ENCODE measurements at regions not wholly inside any gene's neighbourhood (a gene's known extent, or its start where the extent isn't known, plus 50 kb on each side); places are given as distances from the start of the nearest gene placed in this dataset.

DNA sequence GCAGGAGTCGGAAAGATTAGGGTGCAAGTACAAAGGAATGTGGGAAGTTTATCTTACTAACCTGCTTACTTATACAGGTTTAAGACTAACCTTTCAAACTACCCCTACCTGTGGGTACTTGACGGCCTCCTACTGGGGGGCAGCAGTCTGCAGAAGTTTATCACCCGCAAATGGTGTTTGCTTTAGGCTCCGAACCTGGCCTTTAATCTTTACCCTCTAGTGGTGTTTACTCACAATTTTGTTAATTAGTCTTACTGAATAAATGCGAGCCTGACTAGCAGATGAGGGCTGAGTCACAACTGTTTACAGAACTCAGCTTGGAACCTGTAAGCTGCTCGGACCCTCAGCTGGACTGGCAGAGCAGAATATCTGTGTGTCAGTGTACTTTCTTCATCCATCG lies 204.2 kb upstream of the GPRIN3 start:
- intact Hi-C loops (cut with micrococcal nuclease; ENCODE audit: unreplicated experiment) = no loop called here
- no TSS peak for BruUV-seq (replicated peaks)
- Mint-ChIP-seq H3K9me3 (ENCODE audit: unreplicated experiment) (peaks cover 9% of the 10 kb centered on the region), H3K4me1 (ENCODE audit: low read depth, unreplicated experiment) (no peaks in the 10 kb centered on the region), H3K27me3 (ENCODE audit: insufficient read depth, unreplicated experiment) (peaks cover 5% of the 10 kb centered on the region), H3K4me3 (ENCODE audit: unreplicated experiment) (no peak overlapping the region), H3K27ac (ENCODE audit: unreplicated experiment) (no peak overlapping the region), H3K36me3 (ENCODE audit: insufficient read depth, unreplicated experiment) (no peaks in the 10 kb centered on the region)
- CTCF ChIA-PET = no interaction called here
- Histone ChIP-seq H3K27me3 (replicated peaks; ENCODE audit: control insufficient read depth, insufficient read depth, low read length) (no peaks in the 10 kb centered on the region), H3K36me3 (ENCODE audit: control insufficient read depth, insufficient read depth, low read length) (no peaks in the 10 kb centered on the region), H3K4me1 (peaks cover 4% of the 10 kb centered on the region; the same call in 1 of the 2 replicates), H3K4me3 (ENCODE audit: low read depth, low read length) (no peak overlapping the region), H3K9me3 (no peaks in the 10 kb centered on the region)
- no peak for TF ChIP-seq CTCF (IDR thresholded peaks at IDR 0.05; ENCODE audit: insufficient read depth in 1 of 2, low read depth in 1 of 2, low read length in 1 of 2, severe bottlenecking in 1 of 2, unreplicated experiment in 1 of 2)
- no peak for DNase-seq
- POLR2A ChIA-PET = no interaction called here

GRCh38 chr4:89509708-89510281 lies 202.2 kb upstream of the GPRIN3 start:
- Mint-ChIP-seq H3K27me3 (ENCODE audit: insufficient read depth, unreplicated experiment) (peaks cover 4% of the 10 kb centered on the region), H3K4me1 (ENCODE audit: low read depth, unreplicated experiment) (no peaks in the 10 kb centered on the region), H3K27ac (ENCODE audit: unreplicated experiment) (no peak overlapping the region), H3K4me3 (ENCODE audit: unreplicated experiment) (no peak overlapping the region), H3K36me3 (ENCODE audit: insufficient read depth, unreplicated experiment) (no peaks in the 10 kb centered on the region), H3K9me3 (ENCODE audit: unreplicated experiment) (peaks cover 9% of the 10 kb centered on the region)
- no peak overlapping the region for H3K4me3 ChIP-seq (ENCODE audit: low read depth, low read length)
- no peaks in the 10 kb centered on the region for H3K36me3 ChIP-seq (ENCODE audit: control insufficient read depth, insufficient read depth, low read length)
- intact Hi-C loops (cut with micrococcal nuclease; ENCODE audit: unreplicated experiment) = no loop called here
- no peak for DNase-seq
- ChIA-PET CTCF (no interaction called here), POLR2A (no interaction called here)
- no peaks in the 10 kb centered on the region for H3K27me3 ChIP-seq (replicated peaks; ENCODE audit: control insufficient read depth, insufficient read depth, low read length)
- H3K9me3 ChIP-seq = no peaks in the 10 kb centered on the region
- H3K4me1 ChIP-seq = peaks cover 4% of the 10 kb centered on the region; the same call in 1 of the 2 replicates
- TF ChIP-seq CTCF (IDR thresholded peaks at IDR 0.05; ENCODE audit: insufficient read depth in 1 of 2, low read depth in 1 of 2, low read length in 1 of 2, severe bottlenecking in 1 of 2, unreplicated experiment in 1 of 2) = no peak
- BruUV-seq (replicated peaks) = no TSS peak

GRCh38 chr4:89506866-89507491 lies 199.4 kb upstream of the GPRIN3 start:
- H3K36me3 Mint-ChIP-seq (ENCODE audit: insufficient read depth, unreplicated experiment) = no peaks in the 10 kb centered on the region
- ChIA-PET CTCF (no interaction called here), POLR2A (no interaction called here)
- DNase-seq = no peak
- H3K9me3 Mint-ChIP-seq (ENCODE audit: unreplicated experiment) = peaks cover 9% of the 10 kb centered on the region
- H3K4me1 Mint-ChIP-seq (ENCODE audit: low read depth, unreplicated experiment) = no peaks in the 10 kb centered on the region
- no peak overlapping the region for H3K4me3 Mint-ChIP-seq (ENCODE audit: unreplicated experiment)
- H3K27me3 Mint-ChIP-seq (ENCODE audit: insufficient read depth, unreplicated experiment) = peaks cover 2% of the 10 kb centered on the region
- BruUV-seq (replicated peaks) = no TSS peak
- H3K36me3 ChIP-seq (ENCODE audit: control insufficient read depth, insufficient read depth, low read length) = no peaks in the 10 kb centered on the region
- peaks cover 4% of the 10 kb centered on the region; the same call in 1 of the 2 replicates for H3K4me1 ChIP-seq
- TF ChIP-seq CTCF (IDR thresholded peaks at IDR 0.05; ENCODE audit: insufficient read depth in 1 of 2, low read depth in 1 of 2, low read length in 1 of 2, severe bottlenecking in 1 of 2, unreplicated experiment in 1 of 2) = no peak
- H3K9me3 ChIP-seq = no peaks in the 10 kb centered on the region
- H3K27me3 ChIP-seq (replicated peaks; ENCODE audit: control insufficient read depth, insufficient read depth, low read length) = no peaks in the 10 kb centered on the region
- intact Hi-C loops (cut with micrococcal nuclease; ENCODE audit: unreplicated experiment) = no loop called here
- H3K27ac Mint-ChIP-seq (ENCODE audit: unreplicated experiment) = no peak overlapping the region
- no peak overlapping the region for H3K4me3 ChIP-seq (ENCODE audit: low read depth, low read length)
